ENCODE measurements at regions not wholly inside any gene's neighbourhood (a gene's known extent, or its start where the extent isn't known, plus 50 kb on each side); places are given as distances from the start of the nearest gene placed in this dataset.
"Not testable (repeated sequence)": the region's sequence is repeated elsewhere in the genome, so short reads cannot be mapped to it uniquely, and the experiment has no call there.

DNA sequence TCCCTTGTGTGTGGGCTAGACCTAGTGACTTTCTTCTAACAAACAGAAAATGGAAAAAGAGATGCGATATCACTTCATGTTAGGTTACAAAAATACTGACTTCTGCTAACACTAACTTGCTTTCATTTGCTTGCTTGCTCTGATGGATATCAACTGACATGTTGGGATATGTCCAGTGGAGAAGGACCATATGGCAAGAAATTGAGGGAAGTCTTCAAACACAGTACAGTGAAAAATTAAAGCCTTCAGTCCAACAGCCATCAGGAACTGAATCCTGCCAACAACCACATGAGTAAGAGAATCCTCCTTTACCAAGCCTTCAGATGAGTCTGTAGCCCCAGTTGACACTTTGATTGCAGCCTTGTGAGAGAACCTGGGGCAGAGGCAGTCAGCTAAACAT lies 143.9 kb downstream of the MAIP1 start:
- Mint-ChIP-seq H3K27me3 (peaks cover 31% of the 10 kb centered on the region), H3K9me3 (no peaks in the 10 kb centered on the region), H3K27ac (no peak overlapping the region), H3K36me3 (ENCODE audit: low read depth) (no peaks in the 10 kb centered on the region), H3K4me1 (no peaks in the 10 kb centered on the region), H3K4me3 (no peak overlapping the region)
- POLR2A ChIA-PET = no interaction called here
- CTCF ChIA-PET = no interaction called here
- DNase-seq = no peak

DNA sequence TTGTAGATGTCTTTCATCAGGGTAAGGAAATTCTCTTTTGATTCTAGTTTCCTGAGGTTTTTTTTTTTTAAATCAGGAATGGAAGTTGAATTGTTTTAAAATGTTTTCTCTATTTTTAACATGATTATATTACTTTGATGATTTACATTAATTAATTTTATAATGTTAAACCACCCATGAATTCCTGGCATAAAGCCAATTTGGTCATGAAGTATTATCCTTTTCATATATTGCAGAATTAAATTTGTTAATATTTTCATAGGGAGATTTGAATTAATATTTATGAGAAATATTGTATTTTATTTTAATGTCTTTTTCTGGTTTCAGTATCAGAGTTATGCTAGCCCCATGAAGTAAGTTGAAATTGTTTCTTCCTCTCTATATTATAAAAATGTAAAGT lies 144.6 kb downstream of the MAIP1 start:
- DNase-seq = no peak
- H3K27ac Mint-ChIP-seq = no peak overlapping the region
- H3K4me1 Mint-ChIP-seq = no peaks in the 10 kb centered on the region
- no peak overlapping the region for H3K4me3 Mint-ChIP-seq
- ChIA-PET POLR2A (no interaction called here), CTCF (no interaction called here)
- H3K27me3 Mint-ChIP-seq = peaks cover 28% of the 10 kb centered on the region
- no peaks in the 10 kb centered on the region for H3K9me3 Mint-ChIP-seq
- H3K36me3 Mint-ChIP-seq (ENCODE audit: low read depth) = no peaks in the 10 kb centered on the region

- Mint-ChIP-seq H3K27me3 (peaks cover 19% of the 10 kb centered on the region), H3K36me3 (ENCODE audit: low read depth) (no peaks in the 10 kb centered on the region), H3K9me3 (no peaks in the 10 kb centered on the region), H3K27ac (no peak overlapping the region), H3K4me1 (no peaks in the 10 kb centered on the region), H3K4me3 (no peak overlapping the region)
- POLR2A ChIA-PET = no interaction called here
- CTCF ChIA-PET = no interaction called here
- no peak for DNase-seq
Measured at GRCh38 chr2:200101922-200102321, 146.5 kb downstream of the MAIP1 start.

GRCh38 chr2:200102971-200103370 lies 147.6 kb downstream of the MAIP1 start:
- H3K27ac Mint-ChIP-seq = no peak overlapping the region
- no peak for DNase-seq
- no peak overlapping the region for H3K4me3 Mint-ChIP-seq
- no peaks in the 10 kb centered on the region for H3K36me3 Mint-ChIP-seq (ENCODE audit: low read depth)
- H3K9me3 Mint-ChIP-seq = no peaks in the 10 kb centered on the region
- H3K4me1 Mint-ChIP-seq = no peaks in the 10 kb centered on the region
- POLR2A ChIA-PET = no interaction called here
- H3K27me3 Mint-ChIP-seq = peaks cover 19% of the 10 kb centered on the region
- CTCF ChIA-PET = no interaction called here

GRCh38 chr2:200104015-200104414 lies 148.6 kb downstream of the MAIP1 start:
- Mint-ChIP-seq H3K27ac (no peak overlapping the region), H3K9me3 (no peaks in the 10 kb centered on the region)
- POLR2A ChIA-PET = no interaction called here

DNA sequence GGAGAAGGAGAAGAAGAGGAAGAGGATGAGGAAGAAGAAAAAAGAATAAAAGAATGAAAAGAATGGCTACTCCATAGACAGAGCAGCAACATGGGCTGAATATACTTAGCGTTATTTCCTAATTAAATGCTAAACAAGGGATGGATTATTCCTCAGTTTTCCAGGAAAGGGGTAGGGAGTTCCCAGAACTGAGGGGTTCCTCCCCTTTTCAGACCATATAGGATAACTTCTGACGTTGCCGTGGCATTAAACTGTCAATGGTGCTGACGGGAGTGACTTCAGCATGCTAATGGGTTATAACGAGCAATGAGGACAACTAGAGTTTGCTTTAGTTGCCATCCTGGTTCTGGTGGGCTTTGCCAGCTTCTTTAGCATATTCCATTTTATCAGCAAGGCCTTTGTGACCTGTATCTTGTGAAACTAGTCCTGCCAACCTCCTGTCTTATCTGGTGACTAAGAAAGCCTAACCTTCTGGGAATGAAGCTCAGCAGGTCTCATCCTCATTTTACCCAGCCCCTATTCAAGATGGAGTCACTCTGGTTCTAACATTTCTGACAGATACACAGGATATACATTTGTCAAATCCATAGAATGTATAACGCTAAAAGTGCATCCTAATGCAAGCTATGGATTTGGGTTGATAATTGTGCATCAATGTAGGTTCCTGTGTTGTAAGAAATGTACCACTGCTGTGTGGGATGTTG lies 152.3 kb downstream of the MAIP1 start:
- Mint-ChIP-seq H3K27me3 (peaks cover 15% of the 10 kb centered on the region), H3K27ac (no peak overlapping the region), H3K4me1 (no peaks in the 10 kb centered on the region), H3K36me3 (ENCODE audit: low read depth) (no peaks in the 10 kb centered on the region), H3K9me3 (no peaks in the 10 kb centered on the region), H3K4me3 (no peak overlapping the region)
- CTCF ChIA-PET = no interaction called here
- POLR2A ChIA-PET = no interaction called here
- no peak for DNase-seq

More at GRCh38 chr2:200104015-200104414, 148.6 kb downstream of the MAIP1 start:
- H3K4me1 Mint-ChIP-seq = no peaks in the 10 kb centered on the region
- H3K4me3 Mint-ChIP-seq = no peak overlapping the region
- CTCF ChIA-PET = no interaction called here
- DNase-seq = no peak
- no peaks in the 10 kb centered on the region for H3K36me3 Mint-ChIP-seq (ENCODE audit: low read depth)
- peaks cover 18% of the 10 kb centered on the region for H3K27me3 Mint-ChIP-seq

- ChIA-PET POLR2A (no interaction called here), CTCF (no interaction called here)
- Mint-ChIP-seq H3K9me3 (no peaks in the 10 kb centered on the region), H3K27ac (no peak overlapping the region), H3K4me3 (no peak overlapping the region), H3K4me1 (no peaks in the 10 kb centered on the region), H3K27me3 (peaks cover 6% of the 10 kb centered on the region), H3K36me3 (ENCODE audit: low read depth) (no peaks in the 10 kb centered on the region)
- no peak for DNase-seq
Measured at GRCh38 chr2:200109421-200109820, 154.0 kb downstream of the MAIP1 start.

DNA sequence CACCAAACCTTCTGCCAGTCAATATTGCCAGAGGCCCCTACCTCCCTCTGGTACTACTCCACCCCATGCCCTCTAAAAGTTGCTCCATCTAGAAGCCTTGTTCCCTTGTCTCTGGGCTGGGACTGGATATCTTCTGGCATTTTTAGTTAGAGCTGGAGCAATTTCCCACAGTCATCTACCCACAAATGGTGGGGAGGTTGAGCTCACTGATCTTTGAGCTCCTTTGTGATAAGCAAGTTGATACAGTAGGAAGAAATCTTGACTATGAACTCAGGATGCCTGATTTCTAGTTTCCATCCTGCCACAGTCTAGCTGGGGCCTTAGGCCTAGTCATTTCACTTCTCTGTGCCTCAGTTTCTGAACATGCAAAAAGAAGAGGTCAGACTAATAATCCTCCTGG lies 155.0 kb downstream of the MAIP1 start:
- Mint-ChIP-seq H3K4me1 (no peaks in the 10 kb centered on the region), H3K27me3 (peaks cover 8% of the 10 kb centered on the region), H3K27ac (no peak overlapping the region), H3K36me3 (ENCODE audit: low read depth) (peaks cover 2% of the 10 kb centered on the region), H3K9me3 (no peaks in the 10 kb centered on the region), H3K4me3 (no peak overlapping the region)
- DNase-seq = no peak
- POLR2A ChIA-PET = no interaction called here
- CTCF ChIA-PET = no interaction called here

DNA sequence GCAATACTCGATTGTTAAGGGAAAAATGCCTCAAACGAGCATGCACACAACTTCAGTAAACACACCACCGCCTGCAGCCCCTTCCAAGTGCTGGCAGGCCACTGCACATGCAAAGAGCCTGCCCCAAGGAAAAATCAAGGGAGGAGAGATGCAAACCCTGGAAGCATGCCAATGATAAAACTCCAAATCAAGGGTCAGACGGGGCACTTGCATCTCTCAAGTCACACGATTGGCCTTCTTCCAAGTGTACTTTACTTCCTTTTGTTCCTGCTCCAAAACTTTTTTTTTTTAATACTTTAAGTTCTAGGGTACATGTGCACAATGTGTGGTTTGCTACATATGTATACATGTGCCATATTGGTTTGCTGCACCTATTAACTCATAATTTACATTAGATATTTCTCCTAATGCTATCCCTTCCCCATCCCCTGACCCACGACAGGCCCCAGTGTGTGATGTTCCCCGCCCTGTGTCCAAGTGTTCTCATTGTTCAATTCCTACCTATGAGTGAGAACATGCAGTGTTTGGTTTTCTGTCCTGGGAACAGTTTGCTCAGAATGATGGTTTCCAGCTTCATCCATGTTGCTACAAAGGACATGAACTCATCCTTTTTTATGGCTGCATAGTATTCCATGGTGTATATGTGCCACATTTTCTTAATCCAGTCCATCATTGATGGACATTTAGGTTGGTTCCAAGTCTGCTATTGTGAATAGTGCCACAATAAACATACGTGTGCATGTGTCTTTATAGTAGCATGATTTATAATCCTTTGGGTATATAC lies 157.8 kb downstream of the MAIP1 start:
- H3K27ac Mint-ChIP-seq; H3K36me3 Mint-ChIP-seq (ENCODE audit: low read depth); H3K9me3 Mint-ChIP-seq; DNase-seq; H3K4me3 Mint-ChIP-seq; POLR2A ChIA-PET; H3K4me1 Mint-ChIP-seq; CTCF ChIA-PET: not testable (repeated sequence)
- H3K27me3 Mint-ChIP-seq = peaks cover 23% of the 10 kb centered on the region

DNA sequence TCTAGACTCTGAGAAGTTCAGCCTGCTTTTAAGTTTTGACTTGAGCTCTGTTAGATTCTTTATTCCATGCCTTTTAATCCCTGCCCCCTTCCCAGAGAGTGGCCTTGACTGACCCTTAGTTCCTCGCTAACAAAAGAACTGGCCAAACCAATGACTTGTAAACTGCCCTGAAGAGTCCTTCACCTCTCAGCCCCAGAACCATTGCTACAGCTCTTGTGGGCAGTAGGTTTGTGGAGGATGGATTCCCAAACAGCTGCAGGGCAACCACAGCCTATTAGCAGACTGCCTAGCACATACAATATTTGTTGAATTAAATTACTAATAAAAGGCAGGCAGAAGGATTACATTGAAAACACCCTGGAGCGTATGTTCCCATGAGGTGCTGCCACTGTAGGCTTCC lies 163.9 kb downstream of the MAIP1 start:
- Mint-ChIP-seq H3K4me1 (peaks cover 1% of the 10 kb centered on the region), H3K36me3 (ENCODE audit: low read depth) (peaks cover 2% of the 10 kb centered on the region), H3K27ac (no peak overlapping the region), H3K9me3 (peaks cover 4% of the 10 kb centered on the region), H3K27me3 (peaks cover 25% of the 10 kb centered on the region), H3K4me3 (no peak overlapping the region)
- ChIA-PET CTCF (no interaction called here), POLR2A (no interaction called here)
- DNase-seq = no peak

GRCh38 chr2:200121931-200122330 lies 166.5 kb downstream of the MAIP1 start:
- CTCF ChIA-PET = no interaction called here
- H3K36me3 Mint-ChIP-seq (ENCODE audit: low read depth) = no peaks in the 10 kb centered on the region
- DNase-seq = no peak

DNA sequence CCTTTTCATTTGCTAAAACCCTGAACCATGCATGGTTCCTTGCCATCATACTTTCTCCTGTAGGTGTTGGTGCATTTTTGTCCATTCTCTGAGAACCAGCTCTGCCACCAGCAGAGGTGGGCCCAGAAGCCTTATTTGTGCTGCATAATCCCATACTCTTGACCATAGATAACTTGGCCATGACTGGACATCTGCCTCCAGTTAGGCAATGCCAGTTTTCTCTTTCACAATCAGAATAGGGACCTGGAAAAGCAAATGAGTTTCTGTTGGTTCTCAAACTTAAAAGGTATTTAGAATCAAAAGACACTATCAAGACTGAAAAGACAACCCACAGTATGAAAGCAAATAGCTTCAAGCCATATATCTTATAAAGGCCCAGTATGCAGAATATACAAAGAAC lies 167.3 kb downstream of the MAIP1 start:
- ChIA-PET CTCF (no interaction called here), POLR2A (no interaction called here)
- Mint-ChIP-seq H3K27me3 (peaks cover 13% of the 10 kb centered on the region), H3K27ac (no peak overlapping the region), H3K4me1 (peaks cover 1% of the 10 kb centered on the region), H3K36me3 (ENCODE audit: low read depth) (no peaks in the 10 kb centered on the region), H3K9me3 (peaks cover 6% of the 10 kb centered on the region), H3K4me3 (no peak overlapping the region)
- no peak for DNase-seq

More at GRCh38 chr2:200121931-200122330, 166.5 kb downstream of the MAIP1 start:
- Mint-ChIP-seq H3K4me1 (peaks cover 1% of the 10 kb centered on the region), H3K27me3 (peaks cover 16% of the 10 kb centered on the region), H3K27ac (no peak overlapping the region), H3K9me3 (peaks cover 6% of the 10 kb centered on the region), H3K4me3 (no peak overlapping the region)
- POLR2A ChIA-PET = no interaction called here

GRCh38 chr2:200124665-200125368 lies 169.4 kb downstream of the MAIP1 start:
- POLR2A ChIA-PET; H3K27me3 Mint-ChIP-seq; H3K36me3 Mint-ChIP-seq (ENCODE audit: low read depth); H3K27ac Mint-ChIP-seq; H3K9me3 Mint-ChIP-seq; H3K4me1 Mint-ChIP-seq; H3K4me3 Mint-ChIP-seq; CTCF ChIA-PET; DNase-seq: not testable (repeated sequence)

All from activated CD4-positive, alpha-beta memory T cell treated with anti-CD3 and anti-CD28 coated beads, Interleukin-2, amount 10 ng/mL, durations not matched to agents 7 days and 5 days (primary cell).